HepG2 (cell line): ENCODE measurements at regions not wholly inside any gene's neighbourhood (a gene's known extent, or its start where the extent isn't known, plus 50 kb on each side); places are given as distances from the start of the nearest gene placed in this dataset.
"Not testable (repeated sequence)": the region's sequence is repeated elsewhere in the genome, so short reads cannot be mapped to it uniquely, and the experiment has no call there.

Experiments
- AHR ChIP-seq: IDR thresholded peaks from 2 replicates; pipeline ENCODE4 v1.6.1; 2018; ENCODE audit warnings: missing genetic modification reagents, missing compliant biosample characterization
- CTCF ChIP-seq: sonication (generic); formaldehyde crosslinking; IDR thresholded peaks from 2 replicates; pipeline ENCODE4 v1.5.0; 2020; ENCODE audit warnings: mild to moderate bottlenecking, missing genetic modification reagents, moderate library complexity
- ZBTB7A ChIP-seq: sonication (generic); formaldehyde crosslinking; IDR thresholded peaks from 2 replicates; pipeline ENCODE4 v1.8.0; 2022; ENCODE audit warnings: mild to moderate bottlenecking, missing genetic modification reagents

GRCh38 chr2:131721163-131721562, 193.5 kb downstream of the CCDC74A start:
- not testable (repeated sequence) for TF ChIP-seq ZBTB7A, AHR, CTCF (CRISPR knock-in tag)
